ENCODE measurements at regions not wholly inside any gene's neighbourhood (a gene's known extent, or its start where the extent isn't known, plus 50 kb on each side); places are given as distances from the start of the nearest gene placed in this dataset.

GRCh38 chr18:53784253-53784652 is 440.2 kb downstream of the MBD2 start:
- no peak for ATAC-seq
- H3K36me3 ChIP-seq (replicated peaks in 1 of 2; ENCODE audit: control insufficient read depth in 1 of 2, insufficient read depth in 2 of 2, low read length in 2 of 2) = no peaks in the 10 kb centered on the region
- H3K79me2 ChIP-seq (ENCODE audit: insufficient read depth, low read length) = no peaks in the 10 kb centered on the region
- intact Hi-C loops (cut with micrococcal nuclease; ENCODE audit: unreplicated experiment) (no loop called here), in situ Hi-C loops (cut with HindIII; ENCODE audit: extremely low pct_ligation_motif_present, low pct_unique_long_range_greater_than_20kb) (no loop called here)
- no peak for FAIRE-seq
- 0% methylated on average over 1 of the region's 1 CpG for WGBS (ENCODE audit: low lambda C conversion rate)
- H3K4me2 ChIP-seq (ENCODE audit: low read depth, low read length) = no peak overlapping the region
- no peak overlapping the region for H3K9ac ChIP-seq (ENCODE audit: insufficient read depth, low read depth, low read length)
- BruUV-seq (replicated peaks) = no TSS peak
- ChIA-PET CTCF (ENCODE audit: low intra/inter-chr PET ratio, low total read pairs) (no interaction called here), POLR2A (no interaction called here)
- H4K20me1 ChIP-seq (ENCODE audit: insufficient read depth, low read length) = no peaks in the 10 kb centered on the region
- no peak overlapping the region for H2AFZ ChIP-seq (ENCODE audit: low read length)
- no peak for DNase-seq (ENCODE audit: low spot score)
- H3K4me1 ChIP-seq (ENCODE audit: insufficient read depth, low read length) = no peaks in the 10 kb centered on the region
- no peaks in the 10 kb centered on the region for H3K9me3 ChIP-seq (ENCODE audit: low read length)
- no peak overlapping the region for H3K27ac ChIP-seq (ENCODE audit: extremely low read length, insufficient read depth, low read length)
- no peaks in the 10 kb centered on the region for H3K27me3 ChIP-seq (ENCODE audit: control insufficient read depth in 1 of 2, insufficient read depth in 2 of 2, low read length in 2 of 2)
- TF ChIP-seq THAP11 (CRISPR knock-in tag; IDR thresholded peaks at IDR 0.05) (no peak), ZFP62 (CRISPR knock-in tag; IDR thresholded peaks at IDR 0.05) (no peak)
- H3K4me3 ChIP-seq (replicated peaks in 1 of 3; ENCODE audit: insufficient read depth in 1 of 3, low read depth in 2 of 3, low read length in 3 of 3) = no peak overlapping the region

- H3K4me2 ChIP-seq (ENCODE audit: low read depth, low read length) = no peak overlapping the region
- no TSS peak for BruUV-seq (replicated peaks)
Measured at GRCh38 chr18:53780666-53781065, 443.8 kb downstream of the MBD2 start.

More at GRCh38 chr18:53780666-53781065, 443.8 kb downstream of the MBD2 start:
- no peak for DNase-seq (ENCODE audit: low spot score)
- ATAC-seq = no peak
- Histone ChIP-seq H3K4me3 (replicated peaks in 1 of 3; ENCODE audit: insufficient read depth in 1 of 3, low read depth in 2 of 3, low read length in 3 of 3) (no peak overlapping the region), H2AFZ (ENCODE audit: low read length) (no peak overlapping the region), H4K20me1 (ENCODE audit: insufficient read depth, low read length) (no peaks in the 10 kb centered on the region), H3K27ac (ENCODE audit: extremely low read length, insufficient read depth, low read length) (no peak overlapping the region), H3K27me3 (ENCODE audit: control insufficient read depth in 1 of 2, insufficient read depth in 2 of 2, low read length in 2 of 2) (no peaks in the 10 kb centered on the region), H3K36me3 (replicated peaks in 1 of 2; ENCODE audit: control insufficient read depth in 1 of 2, insufficient read depth in 2 of 2, low read length in 2 of 2) (no peaks in the 10 kb centered on the region), H3K9me3 (ENCODE audit: low read length) (no peaks in the 10 kb centered on the region; the same call in 1 of the 2 replicates), H3K9ac (ENCODE audit: insufficient read depth, low read depth, low read length) (no peak overlapping the region), H3K4me1 (ENCODE audit: insufficient read depth, low read length) (no peaks in the 10 kb centered on the region), H3K79me2 (ENCODE audit: insufficient read depth, low read length) (no peaks in the 10 kb centered on the region)
- ChIA-PET POLR2A (no interaction called here), CTCF (ENCODE audit: low intra/inter-chr PET ratio, low total read pairs) (no interaction called here)
- in situ Hi-C loops (cut with HindIII; ENCODE audit: extremely low pct_ligation_motif_present, low pct_unique_long_range_greater_than_20kb) (no loop called here), intact Hi-C loops (cut with micrococcal nuclease; ENCODE audit: unreplicated experiment) (no loop called here)
- 0% methylated on average over 1 of the region's 1 CpG for WGBS (ENCODE audit: low lambda C conversion rate)
- FAIRE-seq = no peak
- TF ChIP-seq TFDP2 (CRISPR knock-in tag; IDR thresholded peaks at IDR 0.05) (no peak), BCLAF1 (IDR thresholded peaks at IDR 0.05) (no peak), ZNF549 (CRISPR knock-in tag; IDR thresholded peaks at IDR 0.05) (no peak), ZMYM3 (CRISPR knock-in tag; IDR thresholded peaks at IDR 0.05) (no peak), ZNF253 (CRISPR knock-in tag; IDR thresholded peaks at IDR 0.05; ENCODE audit: borderline replicate concordance) (no peak), PHF8 (CRISPR knock-in tag; IDR thresholded peaks at IDR 0.05) (no peak), LCORL (IDR thresholded peaks at IDR 0.05) (no peak), LCORL (CRISPR knock-in tag; IDR thresholded peaks at IDR 0.05) (no peak)

All from HepG2 (cell line).